ENCODE measurements at regions not wholly inside any gene's neighbourhood (a gene's known extent, or its start where the extent isn't known, plus 50 kb on each side); places are given as distances from the start of the nearest gene placed in this dataset.

Small RNAs in the stretch of these regions (small RNA-seq; reads per million reads assigned to genes)
- 0 reads per million in 6 experiments for gene AL078595.1
- 0 to 0.26 (median 0) reads per million in 6 experiments for gene RF00425

All from A549 (cell line).